SK-N-SH treated with all-trans-retinoic acid at 6 μM for 48 hours (cell line): ENCODE measurements at regions not wholly inside any gene's neighbourhood (a gene's known extent, or its start where the extent isn't known, plus 50 kb on each side); places are given as distances from the start of the nearest gene placed in this dataset.

Experiments used
- ISL1 ChIP-seq: fragments of 250-450 bp; sonication (Bioruptor Pico); IDR thresholded peaks from 2 replicates; pipeline ENCODE4 v2.1.2; 2022; ENCODE audit warnings: mild to moderate bottlenecking, moderate library complexity
- PATZ1 ChIP-seq: fragments of 250-450 bp; sonication (Bioruptor Pico); IDR thresholded peaks from 2 replicates; pipeline ENCODE4 v1.8.0; 2020; ENCODE audit warnings: mild to moderate bottlenecking, moderate library complexity, borderline replicate concordance
- ZFP3 ChIP-seq: fragments of 250-450 bp; sonication (Bioruptor Pico); IDR thresholded peaks from 2 replicates; pipeline ENCODE4 v1.5.0; 2020; ENCODE audit warnings: mild to moderate bottlenecking, moderate library complexity
- ZFP30 ChIP-seq: fragments of 450-650 bp; formaldehyde crosslinking; IDR thresholded peaks from 2 replicates; pipeline ENCODE4 v1.5.0; 2022; ENCODE audit warnings: mild to moderate bottlenecking, moderate library complexity
- ZNF8 ChIP-seq: fragments of 450-650 bp; formaldehyde crosslinking; IDR thresholded peaks from 2 replicates; pipeline ENCODE4 v1.5.0; 2020; ENCODE audit warnings: mild to moderate bottlenecking, moderate library complexity
- TF ChIP-seq, protein P1 (sequence below): fragments of 250-450 bp; sonication (Bioruptor Pico); IDR thresholded peaks from 2 replicates; pipeline ENCODE4 v1.5.1; 2020; ENCODE audit warnings: low read depth, mild to moderate bottlenecking, moderate library complexity

- TF ChIP-seq ZFP3 (CRISPR knock-in tag) (no peak), PATZ1 (no peak), ISL1 (CRISPR knock-in tag) (no peak), ZFP30 (CRISPR knock-in tag) (no peak), ZNF8 (no peak)
- TF ChIP-seq, protein P1, sequence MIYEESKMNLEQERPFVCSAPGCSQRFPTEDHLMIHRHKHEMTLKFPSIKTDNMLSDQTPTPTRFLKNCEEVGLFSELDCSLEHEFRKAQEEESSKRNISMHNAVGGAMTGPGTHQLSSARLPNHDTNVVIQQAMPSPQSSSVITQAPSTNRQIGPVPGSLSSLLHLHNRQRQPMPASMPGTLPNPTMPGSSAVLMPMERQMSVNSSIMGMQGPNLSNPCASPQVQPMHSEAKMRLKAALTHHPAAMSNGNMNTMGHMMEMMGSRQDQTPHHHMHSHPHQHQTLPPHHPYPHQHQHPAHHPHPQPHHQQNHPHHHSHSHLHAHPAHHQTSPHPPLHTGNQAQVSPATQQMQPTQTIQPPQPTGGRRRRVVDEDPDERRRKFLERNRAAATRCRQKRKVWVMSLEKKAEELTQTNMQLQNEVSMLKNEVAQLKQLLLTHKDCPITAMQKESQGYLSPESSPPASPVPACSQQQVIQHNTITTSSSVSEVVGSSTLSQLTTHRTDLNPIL (CRISPR knock-in tag) = no peak
Measured at GRCh38 chr7:97460433-97460832, 271.5 kb upstream of the TAC1 start.
